HPDE6-E6E7 (cell line): ENCODE measurements at regions not wholly inside any gene's neighbourhood (a gene's known extent, or its start where the extent isn't known, plus 50 kb on each side); places are given as distances from the start of the nearest gene placed in this dataset.

Experiments used
- DNase-seq: peaks from one replicate; pipeline ENCODE4 v3.0.0; 2011; ENCODE audit warnings: missing footprints; ENCODE audit errors: extremely low spot score

DNA sequence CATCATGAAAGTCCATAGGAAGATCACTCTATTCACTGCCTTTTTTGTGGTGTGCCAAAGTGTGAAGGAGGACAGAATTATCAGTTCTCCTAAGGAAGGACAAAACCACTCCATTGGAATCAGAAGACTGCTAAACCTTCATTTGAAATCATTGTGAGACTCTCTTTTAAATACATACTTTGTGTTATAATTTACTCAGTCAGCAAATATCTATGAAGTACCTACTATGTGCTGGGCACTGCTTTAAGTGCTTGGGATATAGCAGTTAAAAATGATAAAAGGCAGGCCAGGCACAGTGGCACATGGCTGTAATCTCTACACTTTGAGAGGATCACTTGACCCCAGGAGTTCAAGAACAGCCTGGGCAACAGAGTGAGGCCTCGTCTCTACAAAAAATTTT lies 692.3 kb downstream of the DSC3 start:
- DNase-seq = no peak

DNA sequence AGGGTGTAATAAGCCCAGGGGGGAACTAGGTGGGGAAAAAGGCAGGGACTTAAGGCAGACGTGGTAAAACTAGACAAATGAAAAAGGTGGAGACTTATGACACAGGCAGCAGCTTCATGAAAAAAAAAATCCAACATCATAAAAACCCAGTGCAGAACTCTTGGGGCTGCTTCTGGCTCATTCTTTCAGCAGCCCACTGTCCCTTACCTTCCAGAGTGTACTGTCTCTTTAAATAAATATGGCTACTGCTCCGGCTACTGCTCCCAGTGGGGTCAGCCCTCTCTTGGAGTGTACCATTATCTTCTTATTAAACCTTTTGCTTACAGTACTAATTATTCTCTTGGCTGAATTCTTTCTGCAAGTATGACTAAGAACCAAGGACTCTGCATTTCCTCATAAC lies 699.5 kb downstream of the DSC3 start:
- DNase-seq = no peak

DNA sequence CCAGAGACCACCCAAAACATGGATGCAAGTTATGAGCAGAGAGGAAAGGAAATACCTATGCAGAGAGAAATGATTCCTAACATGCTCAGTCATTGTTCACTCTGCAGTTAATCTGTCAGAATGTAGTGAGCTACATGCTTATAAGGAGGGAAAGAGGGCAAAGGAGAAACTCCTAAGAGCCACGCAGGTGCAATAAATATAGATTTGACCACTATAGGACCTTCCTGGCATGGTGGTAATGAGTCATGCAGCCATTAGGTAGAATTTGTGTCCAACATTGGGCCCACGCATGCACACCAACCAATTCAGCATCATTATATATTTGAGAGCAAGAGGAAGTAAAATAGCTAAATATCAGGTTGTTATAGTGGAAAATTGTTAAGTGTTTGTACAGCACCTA lies 699.9 kb downstream of the DSC3 start:
- DNase-seq = no peak

DNA sequence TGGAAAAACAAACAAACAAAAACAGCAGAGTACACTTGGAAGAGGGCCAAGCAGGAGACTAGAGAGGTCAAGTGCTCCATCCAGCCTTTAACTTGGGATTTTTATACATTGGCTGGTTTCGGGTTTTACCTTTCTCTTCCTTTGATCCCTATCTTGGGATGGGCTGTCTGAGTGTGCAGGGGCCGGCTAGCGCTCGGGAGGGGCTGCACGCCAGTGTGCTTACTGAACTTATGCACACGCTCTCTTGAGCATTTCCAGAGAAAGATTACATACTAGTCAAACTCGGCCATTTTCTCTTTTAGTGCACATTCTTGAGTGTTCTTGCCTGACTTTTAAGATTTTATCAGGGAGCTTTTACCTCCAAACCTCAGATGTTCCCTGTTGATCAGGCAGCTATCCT lies 707.8 kb downstream of the DSC3 start:
- no peak for DNase-seq

DNA sequence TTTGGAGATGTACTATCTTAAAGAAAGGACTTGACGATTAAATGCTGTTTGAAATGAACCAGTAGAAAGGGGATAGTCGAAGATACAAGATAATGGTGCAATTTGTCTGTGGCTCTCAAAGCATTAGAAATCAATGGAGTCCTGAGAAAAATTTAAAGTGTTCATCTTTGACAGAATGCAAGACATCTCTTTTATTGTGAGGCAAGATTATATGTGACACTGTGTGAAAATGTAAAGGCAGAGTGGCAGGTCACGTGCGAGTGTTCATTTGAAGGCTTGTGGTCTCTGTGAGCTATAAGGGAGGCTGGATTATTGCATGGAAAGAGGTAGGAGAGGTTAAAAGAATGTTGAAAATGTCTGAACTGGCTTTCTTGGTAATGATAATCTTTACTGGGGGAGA lies 709.2 kb downstream of the DSC3 start:
- no peak for DNase-seq

DNA sequence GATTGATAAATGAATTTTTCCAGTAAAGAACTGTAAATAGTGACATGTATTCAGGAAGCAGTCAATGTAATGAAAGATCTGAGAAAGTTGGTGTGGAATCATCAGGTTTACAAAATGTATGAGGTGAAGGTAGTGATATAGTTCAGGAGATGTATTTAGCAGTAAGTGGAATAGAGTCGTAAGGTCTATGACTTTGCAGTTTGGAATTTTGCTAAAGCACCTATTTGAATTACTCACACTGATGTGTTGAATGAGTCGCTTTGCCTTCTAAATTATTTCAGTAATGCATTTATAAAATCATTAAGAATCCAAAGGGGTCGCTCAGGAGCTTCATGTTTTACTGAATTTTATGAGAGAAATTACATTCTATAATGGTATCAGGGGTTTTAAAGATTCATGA lies 713.7 kb downstream of the DSC3 start:
- no peak for DNase-seq

DNA sequence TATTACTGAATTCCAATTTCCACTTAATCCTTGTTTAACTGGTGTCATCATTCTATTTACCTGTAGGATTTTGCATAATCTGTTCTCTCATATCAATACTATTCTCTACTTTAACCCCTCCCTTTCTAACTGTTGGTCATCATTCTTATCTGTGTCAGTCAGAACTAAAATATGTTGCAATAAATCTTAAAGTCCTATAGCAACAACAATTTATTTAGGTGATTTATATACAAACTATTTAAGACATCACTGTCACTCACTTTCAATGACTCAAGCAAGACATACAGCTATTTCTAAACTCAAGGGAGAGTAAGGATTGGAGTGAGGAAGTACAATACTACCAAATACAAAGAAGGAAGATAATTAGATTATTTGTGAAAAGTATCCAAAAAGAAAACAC lies 740.4 kb downstream of the DSC3 start:
- peak; percentile 2 for DNase-seq

DNA sequence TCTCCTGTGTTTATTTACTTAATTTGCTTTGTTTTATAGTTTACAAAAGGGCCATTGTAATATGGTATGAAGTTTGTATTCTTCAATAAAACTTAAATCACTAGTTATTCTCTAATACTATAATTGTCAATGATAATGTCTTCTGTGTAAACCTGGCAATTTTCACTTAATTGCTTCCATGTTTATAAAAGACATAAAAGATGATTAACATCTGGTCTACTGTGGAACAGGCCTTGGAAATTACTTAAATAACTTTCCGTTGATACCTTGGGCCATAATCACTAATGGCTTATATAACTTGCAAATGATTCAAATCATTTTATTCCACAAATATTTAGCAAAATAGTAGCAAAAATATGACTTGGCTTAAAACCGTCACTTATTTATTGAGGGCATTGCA lies 743.8 kb downstream of the DSC3 start:
- no peak for DNase-seq

DNA sequence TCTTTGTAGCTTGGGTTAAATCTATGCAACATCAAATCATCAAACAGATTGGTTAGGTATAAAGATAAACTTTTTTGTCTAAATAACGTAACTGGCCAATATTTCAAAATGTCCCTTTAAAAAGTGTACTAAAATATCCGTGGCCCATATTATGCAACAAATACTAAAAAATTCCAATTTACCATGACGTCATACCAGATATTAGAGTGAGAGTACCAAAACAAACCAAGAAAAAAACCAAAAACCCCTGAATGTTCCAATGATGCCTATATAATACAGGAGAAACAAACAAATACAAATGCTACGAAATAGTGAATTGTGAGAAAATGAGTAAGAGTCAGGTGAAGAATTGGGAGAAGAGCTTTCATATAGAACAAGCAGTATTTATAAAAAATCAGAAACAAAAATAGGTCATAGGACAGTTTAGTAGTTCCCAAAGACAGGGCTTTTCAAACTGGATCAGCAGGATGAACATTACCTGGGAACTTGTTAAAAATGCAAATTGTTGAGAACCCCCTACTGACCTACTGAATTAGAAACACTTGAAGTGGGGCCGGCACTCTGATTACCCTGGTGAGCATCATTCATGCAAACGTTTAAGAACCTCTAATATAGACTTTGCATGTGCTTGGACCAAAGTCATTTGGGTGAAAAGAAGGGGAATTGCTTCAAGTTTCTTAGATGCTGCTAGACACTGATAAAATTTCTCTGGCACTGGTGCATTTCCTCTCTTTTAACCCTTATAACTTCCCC lies 753.7 kb downstream of the DSC3 start:
- no peak for DNase-seq

DNA sequence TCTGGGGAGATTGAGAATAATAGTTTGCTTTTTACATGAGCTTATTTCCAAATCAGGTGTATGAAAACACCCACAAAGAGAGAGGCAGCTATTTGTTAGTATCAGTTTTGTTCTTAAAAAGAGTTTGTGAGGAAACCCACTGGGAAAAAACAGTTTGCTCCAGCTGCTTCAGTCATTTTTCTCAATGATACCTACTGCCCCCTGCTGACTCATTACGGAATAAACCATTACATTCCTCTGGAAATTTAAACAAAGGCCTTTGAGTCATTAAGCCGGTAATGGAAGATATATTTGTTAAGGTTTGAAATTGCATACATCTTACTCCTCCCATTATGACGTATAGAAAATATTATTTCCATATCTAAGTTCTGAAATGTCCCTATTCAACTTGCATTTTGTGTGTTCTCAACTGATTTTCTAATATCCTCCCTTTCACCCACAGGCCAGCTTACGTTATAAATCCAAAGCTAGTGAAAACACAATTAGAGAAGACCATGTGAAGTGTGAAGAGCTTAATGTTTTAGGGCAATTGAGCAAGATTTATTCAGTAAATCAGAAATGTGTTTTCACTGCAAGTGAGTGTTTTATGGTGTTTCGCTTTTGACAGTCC lies 761.6 kb downstream of the DSC3 start:
- no peak for DNase-seq

DNA sequence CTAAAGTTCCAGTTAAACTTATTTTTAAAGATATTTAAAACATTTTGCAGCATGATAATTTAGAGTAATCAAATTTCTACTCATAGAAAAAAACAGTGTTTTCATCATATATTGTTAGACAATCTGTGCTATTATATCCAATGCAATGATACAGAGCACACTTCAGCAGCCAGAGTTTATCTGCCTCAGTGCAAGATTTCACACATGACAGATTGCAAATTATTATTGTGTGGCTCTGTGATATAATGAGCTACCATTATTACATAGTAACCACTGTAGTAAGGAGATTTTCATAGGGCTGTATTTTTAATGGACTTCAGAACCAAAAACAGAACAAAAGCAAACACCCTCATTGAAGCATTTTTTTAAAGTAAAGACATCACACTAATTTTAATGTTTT lies 762.4 kb downstream of the DSC3 start:
- no peak for DNase-seq

DNA sequence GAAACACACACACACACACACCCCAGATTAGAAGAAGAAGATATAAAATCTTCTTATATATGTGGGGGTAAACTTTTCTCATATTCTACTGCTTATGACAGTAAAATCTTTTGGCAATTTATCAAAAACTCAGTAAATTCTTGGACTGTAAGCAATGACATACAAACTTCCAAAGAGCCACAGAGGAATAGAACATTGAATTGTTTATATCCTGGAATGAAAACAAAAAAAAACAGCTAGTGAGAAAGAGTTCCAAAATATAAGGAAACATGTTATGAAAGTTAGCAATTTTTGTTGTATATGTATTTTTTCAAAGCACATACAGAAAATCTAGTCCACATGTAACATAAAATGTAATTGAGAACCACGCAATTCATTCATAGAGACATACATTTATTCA lies 764.9 kb downstream of the DSC3 start:
- DNase-seq = no peak

DNA sequence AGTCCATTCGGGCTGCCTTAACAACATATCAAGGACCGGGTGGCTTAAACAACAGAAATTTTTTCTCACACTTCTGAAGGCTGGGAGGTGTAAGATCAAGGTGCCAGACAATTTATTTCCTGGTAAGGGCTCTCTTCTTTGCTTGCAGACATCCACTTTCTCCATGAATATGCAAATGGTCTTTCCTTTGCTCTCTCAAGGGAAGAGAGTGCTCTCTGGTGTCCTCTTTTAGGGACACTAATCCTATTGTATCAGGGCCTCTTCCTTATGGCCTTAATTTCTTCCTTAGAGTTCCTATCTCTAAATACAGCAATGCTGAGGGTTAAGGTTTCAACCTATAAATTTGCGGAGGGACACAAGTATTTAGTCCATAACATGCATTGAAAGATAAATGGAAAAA lies 770.8 kb downstream of the DSC3 start:
- no peak for DNase-seq

DNA sequence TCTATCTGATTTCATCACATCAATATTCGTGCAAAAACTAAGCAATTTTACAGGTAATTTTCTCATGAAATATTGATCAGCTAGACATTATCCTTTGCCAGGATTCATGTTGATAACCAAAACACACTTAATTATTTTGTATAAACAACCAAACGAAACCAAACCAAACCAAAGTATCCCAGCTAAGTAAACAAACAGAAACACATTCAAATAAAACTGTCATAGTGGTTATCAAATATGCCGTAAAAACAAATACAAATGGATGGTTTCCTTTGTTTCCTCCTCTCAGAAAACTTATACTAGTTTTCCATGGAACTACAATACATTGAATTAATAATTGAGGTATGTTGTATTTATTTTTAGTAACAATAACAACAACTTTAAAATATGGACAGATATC lies 777.4 kb downstream of the DSC3 start:
- no peak for DNase-seq

DNA sequence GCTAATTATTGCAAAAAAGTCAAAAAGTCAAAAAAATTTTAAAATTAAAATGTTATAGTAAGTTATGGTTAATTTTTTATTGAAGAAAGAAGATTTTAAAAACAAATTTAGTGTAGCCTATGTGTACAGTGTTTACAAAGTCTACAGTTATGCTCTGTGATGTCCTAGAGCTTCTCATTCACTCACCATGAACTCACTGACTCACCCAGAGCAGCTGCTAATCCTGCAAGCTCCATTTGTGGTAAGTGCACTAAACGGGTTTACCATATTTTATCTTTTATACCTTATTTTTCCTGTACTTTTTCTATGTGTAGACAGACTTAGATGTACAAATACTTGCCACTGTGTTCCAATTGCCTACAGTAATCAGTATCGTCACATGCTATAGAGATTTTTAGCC lies 788.2 kb downstream of the DSC3 start:
- DNase-seq = no peak

DNA sequence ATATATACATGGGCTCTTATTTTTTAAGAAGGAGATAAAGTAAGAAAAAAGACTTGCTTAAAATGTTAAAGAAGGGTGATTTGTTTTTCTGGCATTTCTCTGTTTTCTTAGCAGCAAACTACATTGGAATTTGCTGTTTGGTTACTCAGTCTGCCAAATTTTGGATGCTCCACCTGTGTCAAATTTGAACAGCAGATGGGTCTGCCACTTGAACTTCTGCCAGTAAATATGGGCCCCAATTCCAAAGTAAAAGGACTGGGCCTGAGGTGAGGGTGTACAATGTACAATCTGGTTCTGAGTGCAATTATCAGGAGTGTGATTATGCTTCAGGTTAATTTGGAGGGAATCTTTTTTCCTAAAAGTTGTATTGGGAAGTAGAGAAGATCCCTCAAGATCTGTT lies 794.5 kb downstream of the DSC3 start:
- DNase-seq = no peak

DNA sequence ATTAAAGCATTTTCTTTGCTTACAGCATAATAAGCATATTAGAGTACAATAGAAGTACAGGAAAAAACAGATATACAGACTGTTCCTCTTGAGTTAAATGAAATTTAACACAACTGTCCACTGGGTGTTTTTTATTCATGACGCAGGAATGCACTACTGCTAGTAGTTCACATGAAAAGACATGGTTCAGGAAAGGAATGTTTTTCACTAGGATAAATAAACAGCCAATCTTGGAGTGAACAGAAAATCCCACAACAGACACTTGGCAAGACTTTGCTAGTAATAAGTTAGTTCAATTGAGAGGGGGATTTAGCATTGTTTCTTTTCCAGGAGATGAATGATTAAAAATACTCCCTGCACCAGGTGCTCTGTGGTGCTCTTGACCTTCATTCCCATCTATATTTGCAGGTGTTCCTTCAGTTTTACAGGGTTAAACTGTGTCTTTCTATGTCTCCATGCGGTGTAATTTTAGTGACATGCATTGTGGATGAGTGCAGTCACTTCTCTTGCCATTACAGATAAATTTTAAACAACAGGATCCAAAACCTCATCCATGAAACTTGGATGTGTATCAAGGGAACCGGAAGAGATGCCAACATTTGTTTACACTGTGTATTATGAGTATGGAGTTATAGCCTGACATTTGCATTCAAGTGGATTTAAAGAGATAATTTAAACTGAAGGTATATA lies 796.6 kb downstream of the DSC3 start:
- no peak for DNase-seq

DNA sequence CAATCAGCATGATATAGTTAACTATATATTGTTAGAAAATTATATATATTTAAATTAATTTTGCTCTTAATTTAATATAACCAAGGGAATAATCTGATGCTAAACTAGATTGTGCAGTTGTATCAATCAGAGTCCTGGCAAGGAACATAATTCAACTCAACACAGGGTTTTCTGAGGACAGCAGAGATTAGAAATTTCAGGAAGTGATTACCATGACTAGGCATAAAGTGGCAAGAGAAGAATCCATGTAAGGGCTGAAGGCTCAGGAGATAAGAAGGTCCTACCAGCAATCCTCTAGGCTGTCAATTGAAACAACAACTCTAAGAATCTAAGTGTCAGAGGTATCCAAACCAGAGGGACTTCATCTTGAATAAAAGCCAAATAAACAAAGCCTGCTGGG lies 807.8 kb downstream of the DSC3 start:
- DNase-seq = no peak

DNA sequence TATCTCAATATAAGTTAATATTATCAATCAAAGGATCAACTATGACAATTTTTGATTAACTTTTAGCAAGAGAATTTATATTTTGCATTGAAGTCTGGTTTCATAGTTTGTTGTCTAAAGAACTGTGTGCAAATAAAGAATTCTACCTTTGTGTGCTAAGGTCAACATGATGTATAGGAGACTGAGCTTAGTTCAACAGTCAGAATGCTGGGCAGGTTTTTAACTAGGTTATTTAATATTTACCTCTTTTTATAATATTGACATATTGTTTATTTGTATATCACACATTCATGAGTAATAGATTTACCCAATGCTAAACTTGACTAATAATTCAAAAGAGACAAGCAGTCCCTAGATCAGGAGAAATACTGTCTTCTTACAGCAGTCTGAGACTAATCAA lies 831.4 kb downstream of the DSC3 start:
- no peak for DNase-seq

DNA sequence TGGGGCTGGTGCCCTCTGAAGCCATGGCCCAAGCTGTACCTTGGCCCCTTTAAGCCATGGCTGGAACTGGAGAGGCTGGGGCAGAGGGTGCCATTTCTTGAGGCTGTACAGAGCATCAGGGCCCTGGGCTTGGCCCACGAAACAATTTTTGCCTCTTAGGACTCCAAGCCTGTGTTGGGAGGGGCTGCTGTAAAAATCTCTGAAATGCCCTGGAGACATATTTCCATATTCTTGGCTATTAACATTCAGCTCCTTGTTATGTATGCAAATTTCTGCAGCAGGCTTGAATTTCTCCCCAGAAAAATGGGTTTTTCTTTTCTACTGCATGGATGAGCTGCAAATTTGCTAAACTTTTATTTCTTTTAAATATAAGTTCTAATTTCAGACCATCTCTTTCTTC lies 834.0 kb downstream of the DSC3 start:
- no peak for DNase-seq

DNA sequence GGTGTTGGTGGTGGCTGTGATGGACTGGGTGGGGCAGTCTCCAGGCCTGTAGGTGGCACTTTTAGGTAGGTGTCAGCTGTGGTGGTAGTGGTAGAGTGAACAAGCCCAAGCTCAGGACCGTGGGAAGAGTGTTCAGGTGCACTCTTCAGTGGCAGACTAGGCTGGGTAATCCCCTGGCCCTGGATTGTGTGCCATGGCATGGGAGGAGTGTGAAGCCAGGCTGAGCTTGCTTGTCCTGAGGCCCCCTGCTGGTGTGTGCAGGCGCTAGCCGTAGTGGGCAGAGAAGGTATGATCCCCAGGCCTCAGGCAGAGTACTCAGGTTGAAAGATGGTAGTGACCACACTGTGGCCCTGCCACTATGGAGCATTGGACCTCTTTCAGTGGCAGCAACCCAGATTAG lies 850.3 kb downstream of the DSC3 start:
- no peak for DNase-seq

DNA sequence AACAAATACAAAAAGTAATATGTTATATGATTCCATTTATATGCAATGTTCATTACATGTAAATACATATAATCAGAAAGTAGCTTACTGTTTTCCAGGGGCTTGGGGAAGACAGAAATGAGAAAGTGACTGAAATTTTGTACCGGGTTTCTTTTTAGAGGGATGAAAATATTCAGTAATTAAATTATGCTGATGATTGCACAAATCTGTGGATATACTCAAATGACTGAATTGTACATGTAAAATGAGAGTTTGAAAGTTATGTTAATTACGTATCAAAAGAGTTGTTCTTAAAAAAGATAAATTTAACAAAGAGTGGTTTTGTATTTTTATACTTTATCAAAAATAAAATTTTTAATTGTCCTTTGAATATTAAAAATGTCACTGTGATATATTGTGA lies 856.3 kb downstream of the DSC3 start:
- no peak for DNase-seq

DNA sequence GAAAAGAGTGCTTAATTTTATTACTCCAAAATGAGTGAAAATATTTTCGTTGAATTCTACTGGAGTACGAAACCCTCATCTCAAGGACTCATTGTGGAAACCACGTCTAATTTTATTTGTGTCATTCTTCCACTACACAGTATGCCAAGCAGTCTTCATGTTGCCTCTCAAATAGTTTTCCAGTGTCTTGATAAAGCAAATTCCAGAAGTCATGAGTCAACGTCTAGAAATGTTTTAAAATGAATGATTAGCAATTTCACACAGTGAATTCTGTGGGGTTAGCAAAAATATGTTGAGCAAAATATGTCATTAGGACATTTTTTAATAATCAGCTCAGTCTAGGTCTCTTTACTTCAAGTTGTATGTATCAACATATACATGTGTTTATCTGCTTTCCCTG lies 865.5 kb downstream of the DSC3 start:
- no peak for DNase-seq
